ENCODE measurements at regions not wholly inside any gene's neighbourhood (a gene's known extent, or its start where the extent isn't known, plus 50 kb on each side); places are given as distances from the start of the nearest gene placed in this dataset.
A peak's percentile ranks its signal among the peaks of the same experiment; 100 is the strongest.

- no peak for TF ChIP-seq CTCF (IDR thresholded peaks at IDR 0.05)
- DNase-seq (ENCODE audit: low spot score) (no peak), ATAC-seq (ENCODE audit: low FRiP score) (peak; percentile 46)
Measured at GRCh38 chr5:141778683-141779082, 96.7 kb upstream of the ARAP3 start.

GRCh38 chr5:141778206-141778605 is 96.2 kb upstream of the ARAP3 start:
- peak; percentile 31 for DNase-seq (ENCODE audit: low spot score)
- TF ChIP-seq CTCF (IDR thresholded peaks at IDR 0.05): no peak
- peak; percentile 95 for ATAC-seq (ENCODE audit: low FRiP score)

- DNase-seq (ENCODE audit: low spot score) (no peak), ATAC-seq (ENCODE audit: low FRiP score) (no peak)
- no peak for TF ChIP-seq CTCF (IDR thresholded peaks at IDR 0.05)
Measured at GRCh38 chr5:141777711-141778110, 95.7 kb upstream of the ARAP3 start.

- DNase-seq (ENCODE audit: low spot score) (no peak), ATAC-seq (ENCODE audit: low FRiP score) (no peak)
- no peak for TF ChIP-seq CTCF (IDR thresholded peaks at IDR 0.05)
Measured at GRCh38 chr5:141777130-141777529, 95.1 kb upstream of the ARAP3 start.

GRCh38 chr5:141773779-141774562 is 91.9 kb upstream of the ARAP3 start:
- DNase-seq (ENCODE audit: low spot score) (no peak), ATAC-seq (ENCODE audit: low FRiP score) (no peak)
- TF ChIP-seq CTCF (IDR thresholded peaks at IDR 0.05): no peak

- TF ChIP-seq CTCF (IDR thresholded peaks at IDR 0.05): no peak
- no peak for DNase-seq (ENCODE audit: low spot score)
- ATAC-seq (ENCODE audit: low FRiP score): no peak
Measured at GRCh38 chr5:141772281-141772680, 90.3 kb upstream of the ARAP3 start.

- DNase-seq (ENCODE audit: low spot score): no peak
- ATAC-seq (ENCODE audit: low FRiP score): peak; percentile 71
- no peak for TF ChIP-seq CTCF (IDR thresholded peaks at IDR 0.05)
Measured at GRCh38 chr5:141771562-141771961, 89.5 kb upstream of the ARAP3 start.
